ENCODE measurements at regions not wholly inside any gene's neighbourhood (a gene's known extent, or its start where the extent isn't known, plus 50 kb on each side); places are given as distances from the start of the nearest gene placed in this dataset.
A peak's percentile ranks its signal among the peaks of the same experiment; 100 is the strongest.

DNA sequence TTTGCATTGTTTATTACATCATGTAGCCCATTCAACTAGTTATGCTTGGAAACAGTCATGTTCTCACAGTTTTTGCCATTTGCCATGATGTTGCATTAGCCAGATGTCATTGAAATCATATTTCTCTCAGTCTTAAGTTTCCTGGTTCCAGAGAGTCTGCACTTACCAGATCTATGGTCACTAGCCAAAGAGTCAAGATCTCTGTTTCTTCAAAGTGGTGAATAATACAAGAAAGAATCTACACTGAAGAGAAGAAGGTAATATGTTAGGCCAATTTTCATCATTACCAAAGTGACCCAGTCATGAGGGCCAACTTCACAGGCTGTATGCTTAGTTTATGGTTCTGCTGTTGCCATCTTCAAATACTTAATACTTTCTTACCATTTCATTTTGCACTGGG is 89.0 kb upstream of the PHYHIPL start:
- DNase-seq (ENCODE audit: low read depth in 2 of 2): no peak

DNA sequence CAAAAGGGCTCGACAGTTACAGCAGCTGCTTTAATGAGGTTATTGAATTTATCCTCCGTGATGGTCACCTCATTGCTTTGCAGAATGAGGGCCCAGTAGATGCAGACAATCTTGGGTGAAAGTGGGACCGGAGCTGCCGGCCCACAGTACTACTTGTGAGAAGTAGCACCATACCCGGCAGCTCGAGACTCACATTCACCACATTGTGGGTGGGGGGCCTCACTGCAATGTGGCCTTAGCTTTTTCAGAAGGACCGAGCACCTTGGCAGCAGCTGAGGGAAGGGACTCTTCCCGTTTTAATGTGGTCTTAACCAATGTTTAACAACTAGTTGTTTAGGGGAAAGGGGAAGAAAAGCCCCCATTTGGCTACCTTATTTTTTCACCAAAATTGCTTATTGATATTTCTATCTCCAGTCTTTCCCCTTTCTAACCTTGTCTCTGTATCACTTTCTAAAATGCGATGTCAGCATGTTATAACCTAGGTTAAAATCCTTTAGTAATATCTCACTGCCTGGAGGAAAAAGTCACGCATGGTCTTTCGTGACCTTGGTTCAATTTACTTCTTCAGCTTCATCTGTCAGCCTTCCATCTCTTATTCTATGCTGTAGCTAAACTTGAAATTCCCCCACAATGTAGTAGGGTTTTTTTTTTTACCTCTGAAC is 87.4 kb upstream of the PHYHIPL start:
- DNase-seq (ENCODE audit: low read depth in 2 of 2): no peak

- DNase-seq (ENCODE audit: low read depth in 2 of 2): no peak
Measured at GRCh38 chr10:59090817-59091622, 85.4 kb upstream of the PHYHIPL start.

DNA sequence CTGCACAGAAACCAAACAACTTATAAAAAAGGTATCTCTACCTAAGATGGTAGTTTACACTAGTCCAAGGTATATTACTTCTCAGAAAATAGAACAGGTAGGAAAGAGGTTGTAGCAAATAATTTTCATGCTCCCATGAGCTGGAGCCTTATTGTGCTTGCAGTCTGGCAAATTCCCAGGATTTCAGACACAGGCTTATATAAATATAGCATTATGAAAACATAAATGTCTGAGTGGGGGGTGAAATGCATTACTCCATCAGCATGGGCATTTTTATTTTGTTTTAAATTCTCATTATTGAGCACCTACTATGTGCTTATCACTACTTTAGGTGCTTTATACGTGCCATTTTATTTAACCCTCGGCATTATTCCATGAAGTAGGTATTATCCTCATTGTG is 83.0 kb upstream of the PHYHIPL start:
- no peak for DNase-seq (ENCODE audit: low read depth in 2 of 2)

GRCh38 chr10:59096631-59097030 is 79.8 kb upstream of the PHYHIPL start:
- no peak for DNase-seq (ENCODE audit: low read depth in 2 of 2)

DNA sequence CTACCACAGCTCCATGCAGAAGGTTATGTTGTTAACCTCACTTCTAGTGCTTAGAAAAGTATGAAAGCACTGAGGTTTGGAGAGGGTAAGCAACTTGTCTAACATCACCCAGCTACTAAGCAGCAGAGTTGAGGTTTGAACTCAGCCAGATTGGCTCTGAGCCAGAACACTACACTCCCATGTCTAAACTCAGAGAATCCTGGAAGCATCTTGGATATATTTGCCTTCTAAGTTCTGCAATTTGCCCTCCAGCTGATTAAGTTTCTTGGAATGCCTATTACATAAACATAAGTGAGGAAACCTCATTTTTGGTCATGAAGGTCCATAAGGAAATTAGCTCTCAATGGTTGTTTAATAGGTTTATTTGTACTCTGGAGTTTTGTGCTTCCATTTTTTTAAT is 78.1 kb upstream of the PHYHIPL start:
- peak; percentile 92 to 93 for DNase-seq (ENCODE audit: low read depth in 2 of 2)

GRCh38 chr10:59098831-59099452 is 77.5 kb upstream of the PHYHIPL start:
- DNase-seq (ENCODE audit: low read depth in 2 of 2): peak; percentile 82 to 83

- DNase-seq (ENCODE audit: low read depth in 2 of 2): peak in 1 of 2 experiments; percentile 36
Measured at GRCh38 chr10:59099481-59099880, 77.0 kb upstream of the PHYHIPL start.

DNA sequence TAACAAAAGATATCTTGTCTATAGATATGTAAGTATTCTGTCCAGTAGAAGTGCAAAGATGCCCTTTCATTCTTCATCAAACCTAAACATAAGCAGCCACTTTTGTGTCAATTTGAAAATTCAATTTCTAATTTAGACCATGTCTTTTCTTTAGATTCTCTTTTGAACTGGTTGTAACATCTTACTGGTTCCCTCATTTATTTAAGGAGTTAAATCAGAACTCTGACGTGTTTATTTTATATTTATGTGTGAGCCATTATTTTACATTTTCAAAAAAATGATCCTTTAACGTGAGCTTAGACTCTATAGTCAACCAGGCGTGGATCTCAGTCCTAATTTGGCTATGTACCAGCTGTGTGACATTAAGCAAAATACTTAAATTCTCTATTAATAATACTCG is 74.0 kb upstream of the PHYHIPL start:
- no peak for DNase-seq (ENCODE audit: low read depth in 2 of 2)

GRCh38 chr10:59104186-59104585 is 72.3 kb upstream of the PHYHIPL start:
- DNase-seq (ENCODE audit: low read depth in 2 of 2): no peak

DNA sequence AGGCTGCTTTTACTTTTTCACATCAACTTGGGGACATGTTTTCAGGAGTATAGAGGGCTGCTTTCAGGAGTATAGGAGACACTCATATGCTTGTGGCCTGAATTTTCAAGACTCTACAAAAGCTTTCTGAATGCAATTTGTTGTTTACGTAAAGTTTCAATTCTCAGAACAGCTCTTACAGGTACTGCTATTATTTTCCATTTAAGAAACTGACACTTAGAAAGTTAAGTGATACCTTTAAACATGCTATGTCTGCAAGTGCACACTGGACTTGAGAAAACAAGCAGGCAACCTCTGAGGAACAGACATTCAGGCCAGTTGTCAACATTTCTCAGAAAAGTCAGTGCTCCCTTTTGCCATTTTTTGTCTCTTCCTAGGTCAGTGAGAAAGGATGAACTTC is 70.0 kb upstream of the PHYHIPL start:
- no peak for DNase-seq (ENCODE audit: low read depth in 2 of 2)

- no peak for DNase-seq (ENCODE audit: low read depth in 2 of 2)
Measured at GRCh38 chr10:59107147-59107546, 69.3 kb upstream of the PHYHIPL start.

- no peak for DNase-seq (ENCODE audit: low read depth in 2 of 2)
Measured at GRCh38 chr10:59108296-59108870, 68.1 kb upstream of the PHYHIPL start.

GRCh38 chr10:59108886-59109288 is 67.6 kb upstream of the PHYHIPL start:
- no peak for DNase-seq (ENCODE audit: low read depth in 2 of 2)

DNA sequence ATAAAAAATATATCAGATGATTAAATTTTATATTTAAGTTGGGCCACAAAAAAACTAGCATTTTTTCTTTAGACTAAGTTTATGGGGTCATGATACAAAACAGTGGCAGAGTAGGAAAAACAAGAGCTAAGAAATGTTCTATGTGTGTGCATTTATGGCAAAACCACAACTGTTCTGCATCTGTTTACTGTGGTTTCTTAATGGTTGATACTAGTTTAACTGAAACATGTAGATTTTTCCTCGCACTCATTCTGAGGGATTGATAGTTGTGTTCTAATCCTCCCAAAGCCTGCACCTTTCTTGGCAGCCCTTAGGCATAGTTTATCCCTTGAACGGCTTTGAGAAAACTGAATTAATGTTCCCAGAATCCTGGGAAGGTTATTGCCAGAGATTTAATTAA is 66.6 kb upstream of the PHYHIPL start:
- no peak for DNase-seq (ENCODE audit: low read depth in 2 of 2)

- no peak for DNase-seq (ENCODE audit: low read depth in 2 of 2)
Measured at GRCh38 chr10:59124187-59124586, 52.3 kb upstream of the PHYHIPL start.

GRCh38 chr10:59125666-59126065 is 50.8 kb upstream of the PHYHIPL start:
- DNase-seq (ENCODE audit: low read depth in 2 of 2): no peak

DNA sequence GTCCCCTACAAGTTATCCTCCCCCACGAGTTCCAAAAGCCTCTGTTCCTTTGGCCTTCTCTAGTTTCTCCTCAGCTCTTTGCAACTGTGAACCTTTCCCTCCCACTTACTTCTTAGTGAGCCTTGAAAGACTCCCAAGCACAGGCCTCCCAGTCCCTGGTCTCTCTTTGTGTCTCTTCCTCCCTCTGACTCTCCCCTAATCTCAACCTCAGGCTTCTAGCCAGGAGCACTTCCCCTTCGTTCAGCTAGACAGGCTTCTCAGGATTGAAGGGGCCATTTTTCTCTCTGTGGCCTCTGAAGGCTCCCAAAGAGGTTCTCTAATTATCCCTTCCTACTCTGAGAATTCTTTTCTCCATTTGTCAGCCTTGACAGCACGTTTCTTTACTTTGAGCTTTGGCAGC is 50.2 kb upstream of the PHYHIPL start:
- no peak for DNase-seq (ENCODE audit: low read depth in 2 of 2)

Data from fibroblast of skin of left quadriceps (primary cell).